ENCODE measurements at regions not wholly inside any gene's neighbourhood (a gene's known extent, or its start where the extent isn't known, plus 50 kb on each side); places are given as distances from the start of the nearest gene placed in this dataset.
A peak's percentile ranks its signal among the peaks of the same experiment; 100 is the strongest.

DNA sequence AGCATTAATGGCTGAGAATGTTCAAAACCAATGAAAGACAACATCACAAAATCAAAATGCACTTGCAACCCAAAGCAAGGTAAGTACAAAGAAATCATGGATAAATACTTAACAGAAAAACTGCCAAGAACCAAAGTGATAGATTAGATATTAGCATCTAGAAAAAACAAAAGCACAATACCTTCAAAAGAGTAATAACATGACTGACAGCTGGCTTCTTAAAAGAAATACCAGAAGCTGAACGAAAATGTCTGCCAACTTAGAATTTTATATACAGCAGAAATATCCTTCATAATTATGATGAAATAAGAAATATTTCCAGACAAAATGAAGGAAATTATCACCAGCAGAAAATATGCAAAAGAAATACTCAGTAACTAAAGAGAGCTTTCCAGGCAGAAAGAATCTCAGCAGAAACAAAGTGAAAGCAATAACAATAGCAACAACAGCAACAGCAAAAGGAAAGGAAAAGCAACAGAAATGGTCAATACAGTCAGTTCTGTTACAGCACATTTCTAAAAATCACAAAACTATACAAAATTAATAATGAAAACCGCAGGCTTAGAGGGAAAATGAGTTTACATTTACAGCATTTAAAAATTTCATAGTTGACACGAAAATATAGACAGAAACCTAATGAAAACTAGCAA, 121.5 kb upstream of the MAN1A1 start:
- TF ChIP-seq TAF1 (IDR thresholded peaks at IDR 0.05; ENCODE audit: borderline replicate concordance, low read depth, low read length): no peak
- no peak for TF ChIP-seq POLR2A (IDR thresholded peaks at IDR 0.05; ENCODE audit: low read depth, low read length)
- no peak for TF ChIP-seq POLR2AphosphoS5 (IDR thresholded peaks at IDR 0.05; ENCODE audit: low read depth, low read length)
- DNase-seq (ENCODE audit: insufficient read length) (no peak), FAIRE-seq (no peak)

DNA sequence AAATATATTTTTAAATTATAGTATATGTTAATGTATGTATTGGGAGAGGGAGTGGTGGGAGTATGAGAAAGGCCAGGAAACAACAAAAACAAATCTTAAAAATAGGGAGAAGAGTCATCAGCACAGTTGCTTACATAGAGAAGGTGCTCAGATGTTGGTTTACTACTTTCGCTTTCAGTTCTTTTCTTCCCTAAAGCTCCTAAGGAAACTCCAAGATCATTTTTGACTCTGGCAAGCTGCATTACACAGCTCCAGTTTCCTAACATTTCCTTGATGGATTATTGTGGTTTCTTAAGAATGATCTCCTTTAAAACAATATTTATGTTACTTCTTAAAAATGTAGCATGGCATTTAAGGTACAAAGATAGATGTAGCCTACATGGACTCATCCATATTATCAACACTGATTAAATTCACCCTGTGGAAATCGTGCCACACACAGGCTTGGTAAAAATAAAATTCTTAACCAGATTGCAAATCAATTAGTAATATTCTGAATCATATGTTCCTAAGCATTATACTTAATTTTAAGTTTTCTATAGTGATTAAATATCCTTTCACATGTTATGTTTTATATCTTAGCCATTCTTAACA, 118.0 kb upstream of the MAN1A1 start:
- TF ChIP-seq POLR2AphosphoS5 (IDR thresholded peaks at IDR 0.05; ENCODE audit: low read depth, low read length) (no peak), TAF1 (IDR thresholded peaks at IDR 0.05; ENCODE audit: borderline replicate concordance, low read depth, low read length) (no peak), POLR2A (IDR thresholded peaks at IDR 0.05; ENCODE audit: low read depth, low read length) (no peak)
- DNase-seq (ENCODE audit: insufficient read length): no peak
- no peak for FAIRE-seq

DNA sequence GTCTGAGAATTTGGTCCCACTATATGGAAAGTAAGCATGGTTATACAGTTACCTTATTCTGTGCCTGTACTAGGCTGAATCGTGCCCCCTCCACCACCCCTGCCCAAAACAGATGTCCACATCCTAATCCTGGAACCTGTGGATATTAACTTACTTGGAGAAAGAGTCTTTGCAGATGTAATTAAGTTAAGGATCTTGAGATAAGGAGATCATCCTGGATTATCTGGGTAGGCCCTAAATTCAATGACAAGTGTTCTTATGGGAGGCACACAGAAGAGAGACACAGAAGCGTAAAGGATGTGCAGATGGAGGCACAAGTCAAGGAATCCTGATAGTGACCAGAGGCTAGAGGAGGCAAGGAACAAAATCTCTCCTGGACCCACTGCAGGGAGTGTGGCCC, 116.7 kb upstream of the MAN1A1 start:
- no peak for FAIRE-seq
- TF ChIP-seq POLR2AphosphoS5 (IDR thresholded peaks at IDR 0.05; ENCODE audit: low read depth, low read length): no peak
- no peak for TF ChIP-seq POLR2A (IDR thresholded peaks at IDR 0.05; ENCODE audit: low read depth, low read length)
- TF ChIP-seq TAF1 (IDR thresholded peaks at IDR 0.05; ENCODE audit: borderline replicate concordance, low read depth, low read length): no peak
- no peak for DNase-seq (ENCODE audit: insufficient read length)

DNA sequence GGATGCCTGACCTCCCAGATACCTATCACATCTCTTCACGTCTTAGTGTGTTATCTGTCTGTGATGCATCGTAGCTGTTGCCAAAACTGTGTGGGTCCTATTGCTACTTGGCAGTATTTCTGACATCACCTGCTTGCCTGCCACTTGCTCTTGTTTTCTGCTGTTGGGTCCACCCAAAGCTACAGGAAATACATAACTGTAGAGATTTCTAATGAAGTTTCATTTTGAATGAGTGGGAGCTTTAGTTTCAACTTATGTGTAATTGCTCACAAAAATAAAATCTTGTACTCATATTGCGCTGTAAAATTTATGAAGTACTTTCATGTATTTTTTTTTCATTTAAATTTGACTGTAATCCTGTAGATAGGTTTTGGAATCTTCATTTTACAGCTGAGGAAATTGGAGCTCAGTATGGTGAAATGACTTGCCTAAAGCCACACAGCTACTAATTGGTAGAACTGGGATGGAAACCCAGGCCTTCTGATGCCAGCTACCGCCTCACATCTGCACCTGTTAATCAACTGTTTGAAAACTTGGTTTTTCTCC, 113.6 kb upstream of the MAN1A1 start:
- no peak for DNase-seq (ENCODE audit: insufficient read length)
- FAIRE-seq: peak; percentile 86
- no peak for TF ChIP-seq POLR2A (IDR thresholded peaks at IDR 0.05; ENCODE audit: low read depth, low read length)
- TF ChIP-seq TAF1 (IDR thresholded peaks at IDR 0.05; ENCODE audit: borderline replicate concordance, low read depth, low read length): no peak
- no peak for TF ChIP-seq POLR2AphosphoS5 (IDR thresholded peaks at IDR 0.05; ENCODE audit: low read depth, low read length)

DNA sequence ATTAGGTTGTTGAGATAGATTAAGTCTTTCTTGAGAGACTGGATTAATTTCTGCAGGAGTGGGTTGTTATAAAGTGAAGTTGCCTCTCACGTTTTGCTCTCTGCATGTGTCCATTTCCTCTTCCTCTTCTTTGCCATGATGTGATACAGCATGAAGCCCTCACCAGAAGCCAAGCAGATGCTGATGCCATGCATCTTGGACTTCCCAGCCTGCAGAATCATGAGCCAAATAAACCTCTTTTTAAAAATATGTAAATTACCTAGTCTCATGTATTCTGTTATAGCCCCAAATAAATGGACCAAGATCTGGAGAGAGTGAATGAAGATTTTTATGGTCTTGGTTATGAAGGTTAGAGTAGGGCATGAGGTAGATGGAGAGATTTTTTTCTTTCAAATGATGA, 111.6 kb upstream of the MAN1A1 start:
- FAIRE-seq (no peak), DNase-seq (ENCODE audit: insufficient read length) (no peak)
- TF ChIP-seq POLR2A (IDR thresholded peaks at IDR 0.05; ENCODE audit: low read depth, low read length): no peak
- no peak for TF ChIP-seq POLR2AphosphoS5 (IDR thresholded peaks at IDR 0.05; ENCODE audit: low read depth, low read length)
- no peak for TF ChIP-seq TAF1 (IDR thresholded peaks at IDR 0.05; ENCODE audit: borderline replicate concordance, low read depth, low read length)

DNA sequence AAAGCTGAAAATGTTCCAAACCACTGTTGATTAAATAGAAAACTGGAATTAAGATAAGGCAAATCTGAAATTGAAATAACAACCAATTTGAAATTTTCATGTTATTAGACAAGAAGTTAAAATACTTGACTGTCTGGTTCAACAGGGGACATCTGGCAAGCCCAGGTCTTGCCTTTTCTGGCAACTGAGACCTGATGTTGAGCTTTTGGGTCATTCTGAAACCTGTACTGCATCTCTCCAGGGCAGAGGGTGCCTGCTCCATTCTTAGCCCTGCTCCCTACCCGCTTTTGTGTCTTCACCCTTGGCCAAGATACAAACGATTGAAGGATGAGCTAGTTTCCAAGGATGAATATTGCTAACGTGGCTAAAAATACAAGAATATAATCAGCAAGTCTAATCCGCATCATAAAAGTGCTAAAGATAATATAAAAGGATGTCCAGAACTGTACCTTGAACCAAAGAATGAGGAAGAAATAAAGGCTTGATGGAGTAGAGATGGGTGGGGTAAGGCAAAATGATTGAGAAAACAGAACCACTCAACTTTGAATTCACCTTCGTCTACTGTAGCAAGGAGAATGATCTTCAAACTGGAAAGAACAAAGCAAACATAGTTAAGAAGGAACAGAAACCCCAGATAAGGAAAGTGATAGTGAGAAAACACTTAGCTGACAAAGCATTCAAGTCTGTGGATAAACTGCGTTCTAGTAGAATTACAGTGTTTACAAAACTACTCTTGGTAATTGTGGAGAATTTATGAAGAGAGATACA, 109.8 kb upstream of the MAN1A1 start:
- TF ChIP-seq TAF1 (IDR thresholded peaks at IDR 0.05; ENCODE audit: borderline replicate concordance, low read depth, low read length) (no peak), POLR2A (IDR thresholded peaks at IDR 0.05; ENCODE audit: low read depth, low read length) (no peak), POLR2AphosphoS5 (IDR thresholded peaks at IDR 0.05; ENCODE audit: low read depth, low read length) (no peak)
- peak; percentile 91 for FAIRE-seq
- DNase-seq (ENCODE audit: insufficient read length): no peak

DNA sequence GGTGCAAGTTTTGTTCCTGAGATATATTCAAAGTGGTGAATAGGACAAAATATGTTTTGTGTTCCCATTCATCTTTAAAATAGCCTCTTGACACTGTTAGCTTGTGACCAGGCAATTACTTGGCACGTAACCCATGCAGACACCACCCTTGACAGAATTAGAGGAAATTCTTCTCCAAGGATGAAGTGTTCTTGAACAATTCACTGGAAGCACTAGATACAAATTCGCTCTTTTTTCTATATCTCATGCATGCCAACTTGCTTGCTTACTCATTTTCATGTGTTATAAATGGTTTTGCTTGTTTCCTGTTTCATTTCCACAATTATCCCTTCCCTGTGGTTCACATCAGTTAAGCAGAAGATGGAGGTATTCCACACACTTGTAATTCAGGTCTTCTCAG, 105.2 kb upstream of the MAN1A1 start:
- DNase-seq (ENCODE audit: insufficient read length) (no peak), FAIRE-seq (no peak)
- TF ChIP-seq TAF1 (IDR thresholded peaks at IDR 0.05; ENCODE audit: borderline replicate concordance, low read depth, low read length): no peak
- TF ChIP-seq POLR2A (IDR thresholded peaks at IDR 0.05; ENCODE audit: low read depth, low read length): no peak
- no peak for TF ChIP-seq POLR2AphosphoS5 (IDR thresholded peaks at IDR 0.05; ENCODE audit: low read depth, low read length)

DNA sequence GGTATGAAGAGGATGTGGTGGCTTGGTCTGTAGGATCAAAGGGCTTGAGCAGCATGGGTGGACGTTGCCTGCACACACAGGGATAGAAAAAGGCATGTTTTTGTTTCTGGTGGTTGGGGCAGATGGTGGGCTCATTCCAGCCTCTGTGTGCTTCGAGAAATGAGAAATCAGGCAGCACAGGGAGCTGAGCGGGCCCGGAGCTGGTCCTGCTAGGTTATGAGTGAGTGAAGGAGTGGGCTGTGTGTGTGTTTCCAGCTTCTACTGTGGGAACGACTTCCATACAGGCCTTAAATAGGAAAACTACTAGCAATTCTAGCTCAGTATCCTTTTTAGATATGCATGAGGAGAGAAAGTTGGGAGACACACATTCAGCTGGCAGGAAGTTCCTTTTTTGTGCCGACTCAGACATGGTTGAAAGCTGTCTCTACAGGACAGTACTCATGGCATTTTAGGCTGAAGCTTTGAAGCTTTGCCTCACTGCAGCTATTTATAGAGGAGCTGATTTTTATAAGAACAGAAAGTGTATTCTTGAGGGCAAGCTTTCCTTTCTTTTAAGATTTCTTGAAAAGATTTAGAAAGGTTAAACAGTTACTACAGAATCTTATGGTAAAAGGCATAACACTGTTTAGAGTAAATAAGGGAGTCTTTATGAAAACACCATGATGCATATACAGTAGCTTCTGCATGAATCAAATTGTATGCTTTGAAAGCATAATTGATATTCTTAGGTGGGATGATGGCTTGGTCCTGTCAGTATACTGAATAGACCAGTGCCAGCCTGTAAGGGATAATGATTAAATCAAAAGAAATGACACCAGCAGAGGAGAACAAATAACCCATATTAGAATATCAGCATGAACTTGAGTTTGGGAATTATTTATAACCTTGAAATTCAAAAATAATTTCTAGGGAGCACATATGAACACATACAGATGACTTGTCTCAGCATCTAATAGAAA, 104.0 kb upstream of the MAN1A1 start:
- DNase-seq (ENCODE audit: insufficient read length) (no peak), FAIRE-seq (no peak)
- TF ChIP-seq TAF1 (IDR thresholded peaks at IDR 0.05; ENCODE audit: borderline replicate concordance, low read depth, low read length) (no peak), POLR2AphosphoS5 (IDR thresholded peaks at IDR 0.05; ENCODE audit: low read depth, low read length) (no peak), POLR2A (IDR thresholded peaks at IDR 0.05; ENCODE audit: low read depth, low read length) (no peak)

DNA sequence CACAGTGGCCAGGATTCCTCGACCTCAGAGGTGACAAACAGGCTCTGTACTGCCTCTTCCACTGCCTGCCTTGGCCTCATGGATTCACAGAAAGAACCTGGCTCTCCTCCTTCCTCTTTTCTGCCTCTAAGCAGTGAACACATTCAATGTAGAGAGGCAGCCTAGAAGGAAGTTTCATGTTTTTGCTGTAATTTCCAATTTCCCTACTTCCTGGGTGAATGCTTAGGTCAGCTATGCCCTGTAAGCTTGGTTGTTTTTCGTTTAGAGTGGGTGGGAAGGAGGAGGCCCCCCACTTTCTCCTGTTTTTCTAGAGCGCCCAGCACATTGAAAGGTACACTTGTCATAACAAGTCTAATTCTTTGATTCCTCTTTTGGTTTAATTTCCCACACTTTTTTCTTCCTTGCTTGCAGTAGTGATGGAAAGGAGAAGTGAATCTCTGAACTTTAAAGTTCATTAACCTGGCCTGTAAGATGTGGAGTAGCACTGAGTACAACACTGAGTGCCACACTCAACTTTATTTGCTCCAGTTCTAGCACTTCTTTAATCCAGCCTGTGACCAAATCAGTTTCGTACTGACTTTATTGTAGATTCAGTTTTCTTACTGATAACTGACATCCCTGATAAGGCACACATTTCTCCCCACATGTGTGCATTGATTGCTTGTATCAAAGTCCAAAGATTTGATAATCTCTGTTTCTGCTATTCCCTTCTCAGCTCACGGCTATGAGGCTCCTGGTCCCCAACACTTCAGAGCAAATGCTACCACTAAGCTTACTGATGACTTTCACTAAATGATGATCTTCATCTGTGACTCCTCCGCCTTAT, 100.0 kb upstream of the MAN1A1 start:
- FAIRE-seq (peak; percentile 17), DNase-seq (ENCODE audit: insufficient read length) (no peak)
- no peak for TF ChIP-seq POLR2AphosphoS5 (IDR thresholded peaks at IDR 0.05; ENCODE audit: low read depth, low read length)
- no peak for TF ChIP-seq TAF1 (IDR thresholded peaks at IDR 0.05; ENCODE audit: borderline replicate concordance, low read depth, low read length)
- no peak for TF ChIP-seq POLR2A (IDR thresholded peaks at IDR 0.05; ENCODE audit: low read depth, low read length)

DNA sequence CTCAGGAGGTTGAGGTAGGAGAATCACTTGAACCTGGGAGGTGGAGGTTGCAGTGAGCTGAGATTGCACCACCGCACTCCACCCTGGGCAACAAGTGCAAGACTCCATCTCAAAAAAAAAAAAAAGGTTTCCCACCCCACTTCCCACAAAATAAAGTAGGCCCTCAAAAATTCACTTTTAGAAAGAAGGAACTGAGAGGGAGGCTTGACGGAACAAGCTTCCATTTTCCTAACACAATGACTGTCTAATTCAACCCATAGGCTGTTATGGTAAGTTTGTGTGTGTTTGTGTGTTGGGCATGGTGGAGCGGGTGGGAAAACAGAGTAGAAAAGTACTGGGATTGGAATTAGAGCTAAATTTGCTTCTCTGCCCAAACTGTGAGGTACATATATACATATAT, 98.4 kb upstream of the MAN1A1 start:
- FAIRE-seq: no peak

More for the DNA sequence above, 98.4 kb upstream of the MAN1A1 start:
- no peak for DNase-seq (ENCODE audit: insufficient read length)
- TF ChIP-seq POLR2AphosphoS5 (IDR thresholded peaks at IDR 0.05; ENCODE audit: low read depth, low read length) (no peak), POLR2A (IDR thresholded peaks at IDR 0.05; ENCODE audit: low read depth, low read length) (no peak), TAF1 (IDR thresholded peaks at IDR 0.05; ENCODE audit: borderline replicate concordance, low read depth, low read length) (no peak)
